ENCODE measurements at regions not wholly inside any gene's neighbourhood (a gene's known extent, or its start where the extent isn't known, plus 50 kb on each side); places are given as distances from the start of the nearest gene placed in this dataset.

DNA sequence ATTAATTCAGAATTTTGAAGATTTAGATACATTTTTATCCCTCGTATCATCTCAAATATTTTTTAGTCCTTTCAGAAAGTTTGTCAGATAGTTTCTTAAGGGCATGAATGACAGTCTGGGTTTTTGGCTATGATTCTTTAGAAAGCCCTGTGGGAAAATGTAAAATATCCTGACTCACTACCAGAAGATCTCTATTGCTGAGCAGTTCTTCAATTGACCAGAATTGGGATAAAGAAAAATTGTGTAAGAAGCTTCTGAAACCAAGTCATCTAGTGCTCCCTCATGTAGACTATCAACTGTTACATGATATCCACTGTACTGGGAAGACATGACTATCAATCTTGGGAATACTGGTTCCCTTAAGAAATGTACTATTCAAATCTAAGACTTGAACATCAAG lies 608.3 kb upstream of the CHRM3 start (continued):
- TF ChIP-seq, protein P1, sequence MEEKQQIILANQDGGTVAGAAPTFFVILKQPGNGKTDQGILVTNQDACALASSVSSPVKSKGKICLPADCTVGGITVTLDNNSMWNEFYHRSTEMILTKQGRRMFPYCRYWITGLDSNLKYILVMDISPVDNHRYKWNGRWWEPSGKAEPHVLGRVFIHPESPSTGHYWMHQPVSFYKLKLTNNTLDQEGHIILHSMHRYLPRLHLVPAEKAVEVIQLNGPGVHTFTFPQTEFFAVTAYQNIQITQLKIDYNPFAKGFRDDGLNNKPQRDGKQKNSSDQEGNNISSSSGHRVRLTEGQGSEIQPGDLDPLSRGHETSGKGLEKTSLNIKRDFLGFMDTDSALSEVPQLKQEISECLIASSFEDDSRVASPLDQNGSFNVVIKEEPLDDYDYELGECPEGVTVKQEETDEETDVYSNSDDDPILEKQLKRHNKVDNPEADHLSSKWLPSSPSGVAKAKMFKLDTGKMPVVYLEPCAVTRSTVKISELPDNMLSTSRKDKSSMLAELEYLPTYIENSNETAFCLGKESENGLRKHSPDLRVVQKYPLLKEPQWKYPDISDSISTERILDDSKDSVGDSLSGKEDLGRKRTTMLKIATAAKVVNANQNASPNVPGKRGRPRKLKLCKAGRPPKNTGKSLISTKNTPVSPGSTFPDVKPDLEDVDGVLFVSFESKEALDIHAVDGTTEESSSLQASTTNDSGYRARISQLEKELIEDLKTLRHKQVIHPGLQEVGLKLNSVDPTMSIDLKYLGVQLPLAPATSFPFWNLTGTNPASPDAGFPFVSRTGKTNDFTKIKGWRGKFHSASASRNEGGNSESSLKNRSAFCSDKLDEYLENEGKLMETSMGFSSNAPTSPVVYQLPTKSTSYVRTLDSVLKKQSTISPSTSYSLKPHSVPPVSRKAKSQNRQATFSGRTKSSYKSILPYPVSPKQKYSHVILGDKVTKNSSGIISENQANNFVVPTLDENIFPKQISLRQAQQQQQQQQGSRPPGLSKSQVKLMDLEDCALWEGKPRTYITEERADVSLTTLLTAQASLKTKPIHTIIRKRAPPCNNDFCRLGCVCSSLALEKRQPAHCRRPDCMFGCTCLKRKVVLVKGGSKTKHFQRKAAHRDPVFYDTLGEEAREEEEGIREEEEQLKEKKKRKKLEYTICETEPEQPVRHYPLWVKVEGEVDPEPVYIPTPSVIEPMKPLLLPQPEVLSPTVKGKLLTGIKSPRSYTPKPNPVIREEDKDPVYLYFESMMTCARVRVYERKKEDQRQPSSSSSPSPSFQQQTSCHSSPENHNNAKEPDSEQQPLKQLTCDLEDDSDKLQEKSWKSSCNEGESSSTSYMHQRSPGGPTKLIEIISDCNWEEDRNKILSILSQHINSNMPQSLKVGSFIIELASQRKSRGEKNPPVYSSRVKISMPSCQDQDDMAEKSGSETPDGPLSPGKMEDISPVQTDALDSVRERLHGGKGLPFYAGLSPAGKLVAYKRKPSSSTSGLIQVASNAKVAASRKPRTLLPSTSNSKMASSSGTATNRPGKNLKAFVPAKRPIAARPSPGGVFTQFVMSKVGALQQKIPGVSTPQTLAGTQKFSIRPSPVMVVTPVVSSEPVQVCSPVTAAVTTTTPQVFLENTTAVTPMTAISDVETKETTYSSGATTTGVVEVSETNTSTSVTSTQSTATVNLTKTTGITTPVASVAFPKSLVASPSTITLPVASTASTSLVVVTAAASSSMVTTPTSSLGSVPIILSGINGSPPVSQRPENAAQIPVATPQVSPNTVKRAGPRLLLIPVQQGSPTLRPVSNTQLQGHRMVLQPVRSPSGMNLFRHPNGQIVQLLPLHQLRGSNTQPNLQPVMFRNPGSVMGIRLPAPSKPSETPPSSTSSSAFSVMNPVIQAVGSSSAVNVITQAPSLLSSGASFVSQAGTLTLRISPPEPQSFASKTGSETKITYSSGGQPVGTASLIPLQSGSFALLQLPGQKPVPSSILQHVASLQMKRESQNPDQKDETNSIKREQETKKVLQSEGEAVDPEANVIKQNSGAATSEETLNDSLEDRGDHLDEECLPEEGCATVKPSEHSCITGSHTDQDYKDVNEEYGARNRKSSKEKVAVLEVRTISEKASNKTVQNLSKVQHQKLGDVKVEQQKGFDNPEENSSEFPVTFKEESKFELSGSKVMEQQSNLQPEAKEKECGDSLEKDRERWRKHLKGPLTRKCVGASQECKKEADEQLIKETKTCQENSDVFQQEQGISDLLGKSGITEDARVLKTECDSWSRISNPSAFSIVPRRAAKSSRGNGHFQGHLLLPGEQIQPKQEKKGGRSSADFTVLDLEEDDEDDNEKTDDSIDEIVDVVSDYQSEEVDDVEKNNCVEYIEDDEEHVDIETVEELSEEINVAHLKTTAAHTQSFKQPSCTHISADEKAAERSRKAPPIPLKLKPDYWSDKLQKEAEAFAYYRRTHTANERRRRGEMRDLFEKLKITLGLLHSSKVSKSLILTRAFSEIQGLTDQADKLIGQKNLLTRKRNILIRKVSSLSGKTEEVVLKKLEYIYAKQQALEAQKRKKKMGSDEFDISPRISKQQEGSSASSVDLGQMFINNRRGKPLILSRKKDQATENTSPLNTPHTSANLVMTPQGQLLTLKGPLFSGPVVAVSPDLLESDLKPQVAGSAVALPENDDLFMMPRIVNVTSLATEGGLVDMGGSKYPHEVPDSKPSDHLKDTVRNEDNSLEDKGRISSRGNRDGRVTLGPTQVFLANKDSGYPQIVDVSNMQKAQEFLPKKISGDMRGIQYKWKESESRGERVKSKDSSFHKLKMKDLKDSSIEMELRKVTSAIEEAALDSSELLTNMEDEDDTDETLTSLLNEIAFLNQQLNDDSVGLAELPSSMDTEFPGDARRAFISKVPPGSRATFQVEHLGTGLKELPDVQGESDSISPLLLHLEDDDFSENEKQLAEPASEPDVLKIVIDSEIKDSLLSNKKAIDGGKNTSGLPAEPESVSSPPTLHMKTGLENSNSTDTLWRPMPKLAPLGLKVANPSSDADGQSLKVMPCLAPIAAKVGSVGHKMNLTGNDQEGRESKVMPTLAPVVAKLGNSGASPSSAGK (IDR thresholded peaks at IDR 0.05) = no peak
- TF ChIP-seq RBM15 (IDR thresholded peaks at IDR 0.05; ENCODE audit: insufficient read depth, low read length) (no peak), ATF7 (IDR thresholded peaks at IDR 0.05) (no peak), SAFB (IDR thresholded peaks at IDR 0.05; ENCODE audit: borderline replicate concordance, low read depth, low read length) (no peak)
- TF ChIP-seq, protein P2, sequence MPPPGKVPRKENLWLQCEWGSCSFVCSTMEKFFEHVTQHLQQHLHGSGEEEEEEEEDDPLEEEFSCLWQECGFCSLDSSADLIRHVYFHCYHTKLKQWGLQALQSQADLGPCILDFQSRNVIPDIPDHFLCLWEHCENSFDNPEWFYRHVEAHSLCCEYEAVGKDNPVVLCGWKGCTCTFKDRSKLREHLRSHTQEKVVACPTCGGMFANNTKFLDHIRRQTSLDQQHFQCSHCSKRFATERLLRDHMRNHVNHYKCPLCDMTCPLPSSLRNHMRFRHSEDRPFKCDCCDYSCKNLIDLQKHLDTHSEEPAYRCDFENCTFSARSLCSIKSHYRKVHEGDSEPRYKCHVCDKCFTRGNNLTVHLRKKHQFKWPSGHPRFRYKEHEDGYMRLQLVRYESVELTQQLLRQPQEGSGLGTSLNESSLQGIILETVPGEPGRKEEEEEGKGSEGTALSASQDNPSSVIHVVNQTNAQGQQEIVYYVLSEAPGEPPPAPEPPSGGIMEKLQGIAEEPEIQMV (tag; conservative IDR thresholded peaks at IDR 0.05; ENCODE audit: low read depth) = no peak

All from K562 (cell line).